NT2/D1 (cell line): ENCODE measurements at regions not wholly inside any gene's neighbourhood (a gene's known extent, or its start where the extent isn't known, plus 50 kb on each side); places are given as distances from the start of the nearest gene placed in this dataset.

ENCODE experiments used
- DNase-seq: peaks from one replicate; pipeline ENCODE4 v3.0.0-alpha.2; 2011; ENCODE audit warnings: low read depth, low spot score
- H3K27me3 ChIP-seq: 2 replicates; pipeline ENCODE4 v1.6.0; 2011; ENCODE audit warnings: mild to moderate bottlenecking; ENCODE audit not compliant: insufficient read length, insufficient read depth
- H3K36me3 ChIP-seq: 2 replicates; pipeline ENCODE4 v1.6.1; 2011; ENCODE audit warnings: mild to moderate bottlenecking, low read length, mixed read lengths; ENCODE audit not compliant: insufficient read depth, insufficient read length
- H3K4me1 ChIP-seq: 2 replicates; pipeline ENCODE4 v1.5.1; 2011; ENCODE audit not compliant: insufficient read depth, insufficient read length
- H3K4me3 ChIP-seq: 2 replicates; pipeline ENCODE4 v1.5.1; 2011; ENCODE audit warnings: low read depth; ENCODE audit not compliant: insufficient read length
- H3K9ac ChIP-seq: 2 replicates; pipeline ENCODE4 v1.6.0; 2011; ENCODE audit warnings: low read depth; ENCODE audit not compliant: insufficient read length
- H3K9me3 ChIP-seq: 2 replicates; pipeline ENCODE4 v1.5.1; 2011; ENCODE audit warnings: mild to moderate bottlenecking, low read length; ENCODE audit not compliant: insufficient read depth
- SUZ12 ChIP-seq: IDR thresholded peaks from 2 replicates; pipeline ENCODE4 v1.6.1; 2011; ENCODE audit not compliant: insufficient read length, insufficient read depth; ENCODE audit errors: extremely low read depth
- YY1 ChIP-seq: IDR thresholded peaks from 2 replicates; pipeline ENCODE4 v1.6.1; 2011; ENCODE audit not compliant: insufficient read length, insufficient read depth
- ZNF274 ChIP-seq: IDR thresholded peaks from 2 replicates; pipeline ENCODE4 v1.6.1; 2011; ENCODE audit warnings: mild to moderate bottlenecking, low read depth, low read length

- peak overlapping the region; percentile 59 for H3K4me3 ChIP-seq
- no peaks in the 10 kb centered on the region for H3K27me3 ChIP-seq
- H3K36me3 ChIP-seq, result no peaks in the 10 kb centered on the region
- no peak for DNase-seq
- H3K4me1 ChIP-seq, result peaks cover 9% of the 10 kb centered on the region
- TF ChIP-seq SUZ12, result no peak
- TF ChIP-seq YY1, result no peak
- TF ChIP-seq ZNF274, result no peak
- peaks cover 33% of the 10 kb centered on the region; the same call in 1 of the 2 replicates for H3K9me3 ChIP-seq
- peak overlapping the region; percentile 50 for H3K9ac ChIP-seq
Measured at GRCh38 chr22:48577014-48577690, 1250.5 kb downstream of the BRD1 start.

GRCh38 chr22:48576333-48577013 is 1251.2 kb downstream of the BRD1 start:
- no peak for DNase-seq
- Histone ChIP-seq H3K9me3 (peaks cover 40% of the 10 kb centered on the region; the same call in 1 of the 2 replicates), H3K9ac (peak overlapping the region; percentile 80), H3K4me1 (peaks cover 9% of the 10 kb centered on the region), H3K27me3 (no peaks in the 10 kb centered on the region), H3K36me3 (no peaks in the 10 kb centered on the region), H3K4me3 (peak overlapping the region; percentile 59)
- TF ChIP-seq YY1 (no peak), ZNF274 (no peak), SUZ12 (no peak)

- H3K36me3 ChIP-seq, result no peaks in the 10 kb centered on the region
- peaks cover 45% of the 10 kb centered on the region for H3K9me3 ChIP-seq
- H3K4me1 ChIP-seq, result peaks cover 9% of the 10 kb centered on the region
- TF ChIP-seq SUZ12 (no peak), ZNF274 (no peak), YY1 (no peak)
- no peaks in the 10 kb centered on the region for H3K27me3 ChIP-seq
- DNase-seq, result no peak
- H3K4me3 ChIP-seq, result peak overlapping the region; percentile 26
- H3K9ac ChIP-seq, result peak overlapping the region; percentile 80
Measured at GRCh38 chr22:48575618-48576332, 1251.9 kb downstream of the BRD1 start.

GRCh38 chr22:48574776-48575617 is 1252.7 kb downstream of the BRD1 start:
- Histone ChIP-seq H3K9ac (peak overlapping the region; percentile 56), H3K27me3 (no peaks in the 10 kb centered on the region), H3K4me3 (peak overlapping the region; percentile 26), H3K9me3 (peaks cover 53% of the 10 kb centered on the region), H3K36me3 (no peaks in the 10 kb centered on the region), H3K4me1 (peaks cover 9% of the 10 kb centered on the region)
- TF ChIP-seq YY1 (no peak), ZNF274 (no peak), SUZ12 (no peak)
- peak; percentile 55 for DNase-seq

GRCh38 chr22:48573766-48574165 is 1253.9 kb downstream of the BRD1 start:
- no peak for DNase-seq
- Histone ChIP-seq H3K9ac (no peak overlapping the region), H3K4me1 (peaks cover 6% of the 10 kb centered on the region), H3K27me3 (no peaks in the 10 kb centered on the region), H3K9me3 (peaks cover 64% of the 10 kb centered on the region), H3K4me3 (no peak overlapping the region), H3K36me3 (no peaks in the 10 kb centered on the region)
- TF ChIP-seq YY1, result no peak
- TF ChIP-seq SUZ12, result no peak
- TF ChIP-seq ZNF274, result no peak

GRCh38 chr22:48572951-48573350 is 1254.7 kb downstream of the BRD1 start:
- no peak for TF ChIP-seq ZNF274
- no peak for TF ChIP-seq SUZ12
- no peak for TF ChIP-seq YY1
- Histone ChIP-seq H3K9me3 (peaks cover 68% of the 10 kb centered on the region), H3K27me3 (no peaks in the 10 kb centered on the region), H3K9ac (no peak overlapping the region), H3K4me1 (peaks cover 6% of the 10 kb centered on the region), H3K4me3 (no peak overlapping the region), H3K36me3 (no peaks in the 10 kb centered on the region)
- no peak for DNase-seq
